SK-N-SH treated with all-trans-retinoic acid at 6 μM for 48 hours (cell line): ENCODE measurements at regions not wholly inside any gene's neighbourhood (a gene's known extent, or its start where the extent isn't known, plus 50 kb on each side); places are given as distances from the start of the nearest gene placed in this dataset.

Experiments used
- CSDC2 ChIP-seq: fragments of 250-450 bp; sonication (Bioruptor Pico); IDR thresholded peaks from 2 replicates; pipeline ENCODE4 v1.5.0; 2020; ENCODE audit warnings: mild to moderate bottlenecking, moderate library complexity
- PATZ1 ChIP-seq: fragments of 250-450 bp; sonication (Bioruptor Pico); IDR thresholded peaks from 2 replicates; pipeline ENCODE4 v1.8.0; 2020; ENCODE audit warnings: mild to moderate bottlenecking, moderate library complexity, borderline replicate concordance

DNA sequence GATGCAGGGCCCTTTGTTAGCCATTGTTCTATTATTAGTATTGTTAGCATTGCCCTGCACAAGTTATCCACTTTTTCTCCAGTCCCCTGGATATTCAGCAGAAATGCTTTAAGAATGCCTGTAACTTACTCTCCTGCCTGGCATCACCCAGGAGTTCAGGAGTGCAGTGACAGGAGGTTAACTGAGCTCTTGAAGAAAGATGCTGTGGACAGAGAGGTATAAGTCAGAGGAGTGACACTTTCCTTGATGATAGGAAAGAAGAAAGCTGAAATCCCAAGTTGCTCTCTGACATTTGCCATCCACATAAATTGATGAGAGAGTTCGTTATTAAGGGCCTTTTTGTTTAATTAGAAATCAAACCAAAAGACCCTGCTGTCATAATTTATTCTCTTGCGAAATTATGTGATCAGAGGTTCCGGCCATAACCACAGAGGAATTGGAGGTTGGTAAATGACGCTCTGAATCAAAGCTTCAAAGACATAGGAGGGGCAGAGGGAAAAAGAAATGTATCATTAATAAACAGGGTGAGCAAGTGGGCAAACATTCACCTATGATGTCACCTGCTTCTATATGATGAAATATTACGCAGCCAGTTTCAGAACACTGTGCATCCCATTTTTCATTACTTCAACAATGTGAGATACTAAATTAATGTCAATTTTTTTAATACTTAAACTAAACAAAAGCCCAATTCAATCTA, 230.2 kb upstream of the JADE1 start:
- TF ChIP-seq PATZ1 (CRISPR knock-in tag), result no peak
- no peak for TF ChIP-seq CSDC2 (CRISPR knock-in tag)
